ENCODE measurements at regions not wholly inside any gene's neighbourhood (a gene's known extent, or its start where the extent isn't known, plus 50 kb on each side); places are given as distances from the start of the nearest gene placed in this dataset.
"Not testable (repeated sequence)": the region's sequence is repeated elsewhere in the genome, so short reads cannot be mapped to it uniquely, and the experiment has no call there.

- ATAC-seq = no peak
Observed at GRCh38 chr1:31511848-31512615, 64.3 kb upstream of the TINAGL1 start.

GRCh38 chr1:31514117-31514516 is 62.2 kb upstream of the TINAGL1 start:
- ATAC-seq = no peak

- no peak for ATAC-seq
Observed at GRCh38 chr1:31515056-31515775, 61.1 kb upstream of the TINAGL1 start.

- ATAC-seq = no peak
Observed at GRCh38 chr1:31515936-31516335, 60.4 kb upstream of the TINAGL1 start.

GRCh38 chr1:31517301-31517700 is 59.0 kb upstream of the TINAGL1 start:
- no peak for ATAC-seq

GRCh38 chr1:31517986-31518385 is 58.3 kb upstream of the TINAGL1 start:
- ATAC-seq = not testable (repeated sequence)

- no peak for ATAC-seq
Observed at GRCh38 chr1:31521761-31522555, 54.4 kb upstream of the TINAGL1 start.

- ATAC-seq = no peak
Observed at GRCh38 chr1:31522556-31522845, 53.8 kb upstream of the TINAGL1 start.

- ATAC-seq = peak in 1 of 2 donors; percentile 30
Observed at GRCh38 chr1:31523012-31523411, 53.3 kb upstream of the TINAGL1 start.

- ATAC-seq = no peak
Observed at GRCh38 chr1:31523769-31524168, 52.5 kb upstream of the TINAGL1 start.

GRCh38 chr1:31524186-31524901 is 52.0 kb upstream of the TINAGL1 start:
- ATAC-seq = no peak

Data from activated CD4-positive, CD25-positive, alpha-beta regulatory T cell treated with anti-CD3 and anti-CD28 coated beads, Interleukin-2, amount 50 U/mL, for 24 hours (primary cell).